Gastrocnemius medialis (tissue), 4 donors: ENCODE measurements at regions not wholly inside any gene's neighbourhood (a gene's known extent, or its start where the extent isn't known, plus 50 kb on each side); places are given as distances from the start of the nearest gene placed in this dataset.

Experiments used
- ATAC-seq, 2 donors: fragments of 150-250 bp; one replicate each; pipeline ENCODE4 v1.9.1; 2016
- DNase-seq, 2 donors: peaks; one replicate each; pipeline ENCODE4 v3.0.0-alpha.2; 2019
- H3K27ac ChIP-seq, 4 donors: fragments of 200-600 bp; sonication (generic); 1 replicate in 1 of 4; 2 replicates in 3 of 4; pipeline ENCODE4 v1.5.1; 2016 to 2018; ENCODE audit warnings: mild to moderate bottlenecking in 2 of 4, moderate library complexity in 1 of 4
- H3K27me3 ChIP-seq, 3 donors: fragments of 200-600 bp; sonication (generic) in 2 of 3; 1 replicate in 1 of 3; 2 replicates in 2 of 3; pipeline versions ENCODE4 v1.5.1 to v1.6.0; 2016 to 2019; ENCODE audit warnings: mild to moderate bottlenecking in 1 of 3, moderate library complexity in 1 of 3
- H3K36me3 ChIP-seq, 2 donors: fragments of 200-600 bp; sonication (generic) in 1 of 2; one replicate each; pipeline ENCODE4 v1.5.1; 2017 to 2018
- H3K4me1 ChIP-seq, 2 donors: fragments of 200-600 bp; sonication (generic) in 1 of 2; one replicate each; pipeline ENCODE4 v1.5.1; 2016 to 2017; ENCODE audit warnings: mild to moderate bottlenecking in 2 of 2
- H3K4me3 ChIP-seq, 4 donors: fragments of 200-600 bp; sonication (generic) in 3 of 4; 1 replicate in 1 of 4; 2 replicates in 3 of 4; pipeline ENCODE4 v1.5.1; 2016 to 2019; ENCODE audit warnings: mild to moderate bottlenecking in 2 of 4
- H3K9me3 ChIP-seq, 3 donors: fragments of 200-600 bp; sonication (generic) in 2 of 3; 1 replicate in 1 of 3; 2 replicates in 2 of 3; pipeline ENCODE4 v1.5.1; 2016 to 2019
- POLR2A ChIP-seq, 2 donors: fragments of 450-650 bp; IDR thresholded peaks; one replicate each; pipeline ENCODE4 v1.6.1; 2017; ENCODE audit warnings: antibody characterized with exemption in 2 of 2, mild to moderate bottlenecking in 2 of 2, moderate library complexity in 2 of 2
- in situ Hi-C, 4 donors: fragments of 200-750 bp; cut with MboI; loops; one replicate each; pipeline versions ENCODE4 v1.15.0 to v1.8.0; 2017; ENCODE audit warnings: low sequenced_read_pairs in 4 of 4
- intact Hi-C: fragments of 100-400 bp; cut with DNase I; formaldehyde crosslinking; loops from one replicate; pipeline ENCODE4 v1.15.1; 2023; ENCODE audit warnings: low total_unique reads
- TF ChIP-seq, protein P1 (sequence below), 5 experiments: fragments of 450-650 bp in 3 of 5; fragments of 200-600 bp in 2 of 5; sonication (generic) in 2 of 5; IDR thresholded peaks in 4 of 5; conservative IDR thresholded peaks in 1 of 5; 1 replicate in 4 of 5; 2 replicates in 1 of 5; pipeline ENCODE4 v1.5.1; 2016 to 2019; ENCODE audit warnings: antibody characterized with exemption in 5 of 5, mild to moderate bottlenecking in 3 of 5, moderate library complexity in 3 of 5

DNA sequence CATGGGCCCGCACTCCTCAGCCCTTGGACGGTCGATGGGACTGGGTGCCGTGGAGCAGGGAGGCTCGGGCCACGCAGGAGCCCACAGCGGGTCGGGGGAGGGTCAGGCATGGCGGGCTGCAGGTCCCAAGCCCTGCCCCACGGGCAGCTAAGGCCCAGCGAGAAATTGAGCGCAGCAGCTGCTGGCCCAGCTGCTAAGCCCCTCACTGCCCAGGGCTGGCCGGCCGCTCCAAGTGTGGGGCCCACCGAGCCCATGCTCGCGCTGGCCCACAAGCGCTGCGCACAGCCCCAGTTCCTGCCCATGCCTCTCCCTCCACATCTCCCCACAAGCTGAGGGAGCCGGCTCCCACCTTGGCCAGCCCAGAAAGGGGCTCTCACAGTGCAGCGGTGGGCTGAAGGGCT lies 259.4 kb downstream of the VGLL3 start:
- intact Hi-C loops: no loop called here
- no peak for ATAC-seq
- no peak for DNase-seq

DNA sequence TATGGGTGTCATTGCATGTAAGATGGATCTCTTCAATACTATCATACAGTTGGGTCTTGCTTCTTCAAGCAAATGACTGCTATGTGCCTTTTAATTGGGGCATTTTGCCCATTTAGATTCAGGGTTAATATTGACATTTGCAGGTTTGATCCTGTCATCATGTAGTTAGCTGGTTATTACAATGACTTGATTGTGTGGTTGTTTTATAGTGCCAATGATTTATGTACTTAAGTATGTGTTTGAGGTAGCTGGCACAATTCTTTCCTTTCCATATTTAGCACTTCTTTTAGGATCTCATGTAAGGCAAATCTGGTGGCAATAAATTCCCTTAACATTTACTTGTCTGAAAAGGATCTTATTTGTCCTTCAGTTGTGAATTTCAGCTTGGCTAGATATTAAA lies 267.5 kb downstream of the VGLL3 start:
- Histone ChIP-seq H3K9me3 (no peaks in the 10 kb centered on the region), H3K27ac (no peak overlapping the region), H3K36me3 (no peaks in the 10 kb centered on the region), H3K4me3 (no peak overlapping the region), H3K27me3 (no peaks in the 10 kb centered on the region), H3K4me1 (no peaks in the 10 kb centered on the region)
- intact Hi-C loops: no loop called here
- in situ Hi-C loops: no loop called here
- no peak for ATAC-seq
- TF ChIP-seq POLR2A (IDR thresholded peaks at IDR 0.05): no peak
- TF ChIP-seq, protein P1, sequence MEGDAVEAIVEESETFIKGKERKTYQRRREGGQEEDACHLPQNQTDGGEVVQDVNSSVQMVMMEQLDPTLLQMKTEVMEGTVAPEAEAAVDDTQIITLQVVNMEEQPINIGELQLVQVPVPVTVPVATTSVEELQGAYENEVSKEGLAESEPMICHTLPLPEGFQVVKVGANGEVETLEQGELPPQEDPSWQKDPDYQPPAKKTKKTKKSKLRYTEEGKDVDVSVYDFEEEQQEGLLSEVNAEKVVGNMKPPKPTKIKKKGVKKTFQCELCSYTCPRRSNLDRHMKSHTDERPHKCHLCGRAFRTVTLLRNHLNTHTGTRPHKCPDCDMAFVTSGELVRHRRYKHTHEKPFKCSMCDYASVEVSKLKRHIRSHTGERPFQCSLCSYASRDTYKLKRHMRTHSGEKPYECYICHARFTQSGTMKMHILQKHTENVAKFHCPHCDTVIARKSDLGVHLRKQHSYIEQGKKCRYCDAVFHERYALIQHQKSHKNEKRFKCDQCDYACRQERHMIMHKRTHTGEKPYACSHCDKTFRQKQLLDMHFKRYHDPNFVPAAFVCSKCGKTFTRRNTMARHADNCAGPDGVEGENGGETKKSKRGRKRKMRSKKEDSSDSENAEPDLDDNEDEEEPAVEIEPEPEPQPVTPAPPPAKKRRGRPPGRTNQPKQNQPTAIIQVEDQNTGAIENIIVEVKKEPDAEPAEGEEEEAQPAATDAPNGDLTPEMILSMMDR (IDR thresholded peaks at IDR 0.05 in 4 of 5, conservative IDR thresholded peaks at IDR 0.05 in 1 of 5): no peak
- DNase-seq: no peak

More for the DNA sequence above, 259.4 kb downstream of the VGLL3 start:
- in situ Hi-C loops: no loop called here
- Histone ChIP-seq H3K36me3 (no peaks in the 10 kb centered on the region), H3K4me3 (no peak overlapping the region), H3K9me3 (no peaks in the 10 kb centered on the region), H3K4me1 (no peaks in the 10 kb centered on the region), H3K27me3 (no peaks in the 10 kb centered on the region), H3K27ac (no peak overlapping the region)
- TF ChIP-seq, protein P1 (IDR thresholded peaks at IDR 0.05 in 4 of 5, conservative IDR thresholded peaks at IDR 0.05 in 1 of 5): no peak
- no peak for TF ChIP-seq POLR2A (IDR thresholded peaks at IDR 0.05)

DNA sequence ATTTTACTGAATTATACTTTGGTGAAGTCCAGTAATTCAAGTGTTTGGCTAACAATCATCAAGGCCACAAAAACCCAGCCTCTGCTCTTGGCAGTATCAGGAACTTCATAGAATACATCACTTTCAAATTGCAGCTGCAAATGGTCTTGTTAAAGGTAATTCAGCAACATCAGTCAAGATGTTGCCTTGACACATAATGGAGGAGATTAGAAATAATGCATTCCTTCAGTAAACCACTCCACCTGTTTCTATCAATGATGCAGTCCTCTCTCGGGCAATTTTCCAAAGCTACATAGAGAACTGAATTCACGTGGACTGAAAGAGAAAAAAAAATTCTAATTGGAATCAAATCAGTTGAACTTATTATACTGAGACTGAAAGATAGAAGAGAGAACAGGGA lies 279.3 kb downstream of the VGLL3 start:
- H3K9me3 ChIP-seq: no peaks in the 10 kb centered on the region
- DNase-seq (no peak), ATAC-seq (no peak)
- H3K4me3 ChIP-seq: no peak overlapping the region
- no peaks in the 10 kb centered on the region for H3K36me3 ChIP-seq
- no peak for TF ChIP-seq POLR2A (IDR thresholded peaks at IDR 0.05)
- H3K27ac ChIP-seq: no peak overlapping the region
- in situ Hi-C loops (no loop called here), intact Hi-C loops (no loop called here)
- no peaks in the 10 kb centered on the region for H3K4me1 ChIP-seq
- H3K27me3 ChIP-seq: no peaks in the 10 kb centered on the region

DNA sequence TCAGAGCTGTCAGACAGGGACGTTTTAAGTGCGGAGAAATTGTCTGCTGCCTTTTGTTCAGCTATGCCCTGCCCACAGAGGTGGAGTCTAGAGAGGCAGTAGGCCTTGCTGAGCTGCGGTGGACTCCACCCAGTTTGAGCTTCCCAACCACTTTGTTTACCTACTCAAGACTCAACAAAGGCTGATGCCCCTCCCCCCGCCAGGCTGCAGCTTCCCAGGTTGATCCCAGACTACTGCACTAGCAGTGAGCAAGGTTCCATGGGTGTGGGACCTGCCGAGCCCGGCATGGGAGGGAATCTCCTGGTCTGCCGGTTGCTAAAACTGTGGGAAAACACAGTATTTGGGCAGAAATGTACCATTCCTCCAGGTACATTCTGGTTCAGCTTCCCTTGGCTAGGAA lies 282.1 kb downstream of the VGLL3 start:
- no peaks in the 10 kb centered on the region for H3K9me3 ChIP-seq
- ATAC-seq (no peak), DNase-seq (no peak)
- no peak overlapping the region for H3K27ac ChIP-seq
- TF ChIP-seq POLR2A (IDR thresholded peaks at IDR 0.05): no peak
- TF ChIP-seq, protein P1 (IDR thresholded peaks at IDR 0.05 in 4 of 5, conservative IDR thresholded peaks at IDR 0.05 in 1 of 5): no peak
- no peaks in the 10 kb centered on the region for H3K36me3 ChIP-seq
- no peak overlapping the region for H3K4me3 ChIP-seq
- intact Hi-C loops (no loop called here), in situ Hi-C loops (no loop called here)
- no peaks in the 10 kb centered on the region for H3K27me3 ChIP-seq
- H3K4me1 ChIP-seq: no peaks in the 10 kb centered on the region

DNA sequence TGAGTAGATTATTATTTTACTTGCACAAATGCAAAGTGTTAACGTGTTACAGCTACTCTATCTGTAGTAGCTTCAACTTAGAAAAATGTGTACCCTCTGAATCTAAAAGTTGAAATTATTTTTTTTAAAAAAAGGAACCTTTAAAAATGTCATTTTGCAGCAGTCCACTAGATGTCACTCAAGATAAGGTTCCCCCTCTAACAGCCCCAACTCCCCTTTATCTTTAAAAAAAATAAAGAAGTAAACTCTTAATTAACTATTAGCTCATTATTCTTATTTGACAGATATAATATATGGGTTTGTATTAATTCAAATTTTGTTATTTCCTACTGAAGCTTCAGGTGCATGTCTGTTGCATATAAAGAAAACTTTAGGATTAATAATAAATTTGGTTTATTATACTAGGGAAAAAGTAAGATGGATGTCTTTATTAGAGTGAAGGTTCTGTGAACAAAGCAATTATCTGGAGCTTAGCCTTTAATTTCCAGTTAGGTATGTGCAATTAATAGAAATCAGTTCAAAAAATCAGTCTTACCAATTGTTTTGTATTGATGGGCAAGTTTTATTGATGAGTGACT lies 288.5 kb downstream of the VGLL3 start:
- in situ Hi-C loops (no loop called here), intact Hi-C loops (no loop called here)
- TF ChIP-seq, protein P1 (IDR thresholded peaks at IDR 0.05 in 4 of 5, conservative IDR thresholded peaks at IDR 0.05 in 1 of 5): no peak
- no peak for TF ChIP-seq POLR2A (IDR thresholded peaks at IDR 0.05)
- Histone ChIP-seq H3K4me1 (no peaks in the 10 kb centered on the region), H3K27me3 (no peaks in the 10 kb centered on the region), H3K36me3 (no peaks in the 10 kb centered on the region), H3K27ac (no peak overlapping the region), H3K4me3 (no peak overlapping the region), H3K9me3 (no peaks in the 10 kb centered on the region)
- no peak for ATAC-seq
- no peak for DNase-seq
